HG02943 (cell line): ENCODE measurements at regions not wholly inside any gene's neighbourhood (a gene's known extent, or its start where the extent isn't known, plus 50 kb on each side); places are given as distances from the start of the nearest gene placed in this dataset.
"Not testable (repeated sequence)": the region's sequence is repeated elsewhere in the genome, so short reads cannot be mapped to it uniquely, and the experiment has no call there.

Experiments used
- ATAC-seq: cut with Tn5 transposase; IDR thresholded peaks from one replicate; pipeline ENCODE4 v1.9.1; 2021; ENCODE audit warnings: mild to moderate bottlenecking, low read depth, moderate library complexity; ENCODE audit not compliant: unreplicated experiment

DNA sequence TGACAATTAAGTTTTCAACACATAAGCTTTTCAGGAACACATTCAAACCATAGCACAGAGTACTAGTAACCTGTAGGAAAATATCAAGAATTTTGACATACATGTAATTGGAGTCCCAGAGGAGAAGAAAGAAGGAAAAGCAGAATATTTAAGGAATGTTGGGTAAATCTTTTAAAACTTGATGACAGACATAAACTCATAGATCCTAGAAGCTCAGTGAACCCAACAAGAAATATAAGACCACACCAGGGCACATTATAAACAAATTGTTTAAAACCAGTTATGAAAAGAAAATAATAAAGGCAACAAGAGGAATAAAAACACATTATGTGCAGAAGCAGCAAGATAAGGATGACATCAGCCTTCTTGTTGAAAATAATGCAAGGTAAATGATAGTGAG, 151.5 kb upstream of the ATXN1 start:
- no peak for ATAC-seq

DNA sequence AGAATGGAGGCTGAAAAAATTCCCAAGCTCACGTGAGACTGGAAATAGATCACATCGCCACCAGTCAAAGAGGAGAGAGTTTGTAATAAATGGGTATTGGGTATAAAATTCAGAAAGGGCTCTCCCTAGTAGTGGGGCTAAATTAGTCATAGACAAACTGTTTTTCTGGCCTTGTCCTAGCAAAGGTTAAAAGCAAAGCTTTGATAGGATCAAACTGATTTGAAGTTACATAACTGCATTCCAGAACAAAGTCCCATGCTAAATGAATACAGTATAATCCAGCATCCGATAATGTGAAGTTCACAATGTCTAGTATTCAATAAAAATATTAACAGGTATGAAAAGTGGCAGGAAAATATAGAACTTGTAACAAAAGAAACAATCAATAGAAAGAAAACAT, 149.8 kb upstream of the ATXN1 start:
- no peak for ATAC-seq

DNA sequence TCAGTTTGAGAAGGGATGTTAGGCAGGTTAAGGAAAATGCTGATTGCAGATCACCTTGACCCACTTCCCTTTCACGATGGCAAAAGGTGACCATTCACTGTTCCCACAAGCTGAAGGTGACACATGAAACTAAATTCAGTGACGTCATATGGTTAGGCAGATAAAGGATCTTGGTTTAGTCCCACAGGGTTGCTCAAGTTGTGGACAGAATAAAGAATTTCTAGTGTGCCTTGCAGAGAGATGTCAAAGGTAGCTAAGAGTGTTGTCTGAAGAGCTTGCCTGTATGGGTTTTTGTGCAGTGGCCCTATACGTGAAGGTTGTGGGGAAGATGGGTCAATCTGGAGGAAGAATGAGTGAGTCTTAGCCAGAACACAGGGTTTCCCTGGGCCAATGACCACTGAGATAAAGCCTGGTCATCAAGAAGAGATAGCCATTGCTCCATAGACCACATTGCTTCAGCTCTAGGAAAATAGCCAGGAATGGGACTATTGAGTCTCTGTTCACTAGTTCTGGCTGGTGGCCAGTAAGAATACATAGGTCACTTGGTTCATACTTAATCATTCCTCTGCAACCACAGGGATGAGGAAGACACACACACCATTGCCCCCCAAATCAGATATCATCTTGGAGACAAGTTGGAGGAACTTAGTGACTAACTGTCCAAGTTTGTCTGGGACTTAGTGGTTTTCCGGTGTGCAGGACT, 148.5 kb upstream of the ATXN1 start:
- no peak for ATAC-seq

DNA sequence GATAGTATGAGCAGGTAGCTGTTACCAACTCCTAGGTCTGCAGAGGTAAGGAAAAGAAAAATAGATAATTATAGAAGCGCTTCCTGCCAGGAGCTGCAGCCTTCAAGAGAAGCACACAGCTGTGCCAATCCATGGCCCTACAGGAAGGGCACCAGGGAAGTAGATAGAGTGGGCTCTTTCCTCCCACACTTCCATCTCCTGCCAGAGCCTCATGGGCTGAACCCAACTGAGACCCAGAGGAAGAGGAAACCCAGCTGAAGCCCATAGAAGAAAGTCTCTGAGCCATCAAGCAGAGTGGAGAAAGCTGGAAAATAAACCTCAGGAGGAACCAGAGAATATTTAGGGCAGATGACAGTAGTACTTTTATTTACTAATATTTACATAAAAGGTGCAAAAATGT, 146.7 kb upstream of the ATXN1 start:
- no peak for ATAC-seq

DNA sequence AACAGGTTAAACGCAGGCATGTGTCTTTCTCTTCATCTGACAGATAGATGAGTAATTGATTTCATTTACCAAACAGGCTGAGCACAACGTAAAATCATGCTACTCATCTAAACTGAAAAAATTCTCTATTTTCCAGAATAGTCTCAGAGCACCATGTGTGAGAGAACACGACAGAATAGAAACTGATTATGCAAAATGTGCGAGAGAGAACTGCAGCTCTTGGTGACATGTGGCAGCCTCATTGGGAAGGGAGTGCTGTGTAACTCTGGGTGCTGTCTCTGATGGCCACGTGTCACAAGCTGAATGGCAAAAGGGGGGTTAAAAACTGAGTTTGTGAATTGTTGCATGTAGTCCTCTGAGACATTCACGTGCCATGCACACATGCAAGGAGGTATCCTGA, 143.7 kb upstream of the ATXN1 start:
- no peak for ATAC-seq

DNA sequence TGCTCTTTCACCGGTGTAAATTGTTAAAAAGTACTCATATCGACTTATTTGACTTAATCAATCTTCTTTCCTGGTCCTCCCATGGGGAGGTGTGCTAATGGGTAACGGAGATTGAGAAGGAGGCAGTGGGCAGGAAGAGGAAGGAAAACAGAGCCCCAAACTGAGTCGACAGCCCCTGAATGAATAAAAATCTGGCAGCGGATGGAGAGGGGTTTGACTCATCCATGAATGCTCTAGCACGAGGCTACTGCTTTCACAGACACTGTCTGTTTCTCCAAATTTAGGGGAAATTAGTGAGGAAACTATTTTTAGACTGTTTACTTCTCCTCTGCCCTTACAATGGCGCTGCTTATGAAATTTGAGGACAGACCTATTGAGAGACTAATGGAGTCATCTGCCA, 142.2 kb upstream of the ATXN1 start:
- ATAC-seq: no peak

DNA sequence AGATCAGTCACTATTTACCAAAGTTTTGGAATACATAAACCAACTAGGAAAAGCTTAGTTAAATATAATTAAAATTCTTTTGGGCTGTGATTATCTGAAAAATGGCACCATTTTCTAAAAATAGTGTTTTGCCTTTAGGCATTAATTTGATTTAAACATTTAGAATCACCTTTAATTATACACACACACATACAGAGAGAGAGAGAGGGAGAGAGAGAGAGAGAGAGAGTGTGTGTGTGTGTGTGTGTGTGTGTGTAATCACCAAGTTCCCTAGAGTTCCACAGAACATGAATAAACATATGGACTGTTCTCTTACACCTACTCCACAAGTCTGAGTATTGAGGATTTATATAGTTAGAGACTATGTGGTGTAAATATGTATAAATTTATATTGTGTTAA, 141.2 kb upstream of the ATXN1 start:
- no peak for ATAC-seq

DNA sequence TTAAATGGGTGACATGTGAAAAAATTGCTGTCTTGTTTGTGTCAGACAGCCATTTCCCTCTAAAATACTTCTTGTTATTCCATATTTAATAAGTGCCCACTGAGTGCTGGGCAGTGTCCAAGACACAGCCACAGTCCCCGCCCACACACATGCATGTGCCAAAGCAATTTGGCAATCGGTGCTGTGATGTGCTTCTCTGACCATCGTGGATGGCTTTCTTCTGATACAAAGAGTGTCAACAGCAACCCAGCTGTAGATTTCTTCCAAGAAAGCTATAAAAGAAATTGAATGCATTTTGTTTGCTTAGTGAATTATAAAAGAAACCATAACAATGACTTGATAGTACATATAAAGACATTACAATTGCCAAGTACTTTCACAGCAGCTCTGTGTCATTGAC, 140.5 kb upstream of the ATXN1 start:
- no peak for ATAC-seq

DNA sequence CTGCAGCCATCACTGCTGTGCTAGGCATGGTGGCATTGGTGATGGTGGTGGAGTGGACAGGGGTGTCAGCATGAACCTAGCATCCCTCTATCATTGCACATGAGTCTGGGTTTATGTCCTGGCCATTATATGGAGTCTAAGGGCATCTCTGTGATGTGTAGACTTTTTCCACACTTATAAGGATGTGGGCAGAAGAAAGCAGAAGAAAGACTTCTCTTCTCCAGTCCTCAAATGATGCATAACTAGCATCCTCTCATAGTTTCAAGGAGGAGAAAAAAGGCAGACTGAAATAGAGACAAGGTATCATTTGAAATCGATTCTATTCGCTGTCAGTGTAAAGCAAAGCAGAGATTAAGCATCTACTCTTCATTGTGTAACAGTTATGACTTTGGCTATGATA, 140.0 kb upstream of the ATXN1 start:
- ATAC-seq: no peak

DNA sequence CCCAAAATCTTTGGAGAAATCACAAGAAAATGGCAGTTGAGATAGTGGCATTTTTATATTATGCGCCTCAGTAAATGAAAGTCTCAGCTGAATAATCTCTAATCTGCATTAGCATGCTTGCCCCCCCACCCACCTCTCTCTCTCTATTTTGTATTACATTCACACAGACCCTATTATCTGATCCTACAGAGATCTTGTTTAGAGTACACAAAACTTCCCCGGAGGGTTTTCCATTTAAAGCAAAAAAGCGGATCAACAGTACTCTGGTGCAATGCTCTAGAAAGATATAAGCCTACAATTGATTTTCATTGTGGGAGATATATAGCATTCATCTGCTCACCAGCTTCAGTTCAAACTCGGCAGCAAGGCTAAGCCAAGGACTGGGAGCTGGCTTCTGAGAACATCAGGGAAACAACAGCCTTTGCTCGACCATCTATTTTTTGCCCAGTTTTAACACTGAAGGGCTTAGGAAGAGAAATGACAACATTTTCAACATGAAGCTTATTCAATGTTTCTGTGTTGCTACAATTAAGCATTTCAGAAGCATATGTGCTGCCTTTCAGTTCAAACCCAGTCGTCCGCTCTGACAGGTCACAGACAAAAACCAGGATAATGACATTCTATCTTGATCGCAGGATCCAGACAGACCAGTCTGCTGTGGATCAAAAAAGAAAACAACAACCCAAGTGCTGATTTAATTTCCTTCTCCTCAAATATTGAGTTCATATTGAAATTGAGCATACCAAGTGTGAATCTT, 137.6 kb upstream of the ATXN1 start:
- no peak for ATAC-seq

DNA sequence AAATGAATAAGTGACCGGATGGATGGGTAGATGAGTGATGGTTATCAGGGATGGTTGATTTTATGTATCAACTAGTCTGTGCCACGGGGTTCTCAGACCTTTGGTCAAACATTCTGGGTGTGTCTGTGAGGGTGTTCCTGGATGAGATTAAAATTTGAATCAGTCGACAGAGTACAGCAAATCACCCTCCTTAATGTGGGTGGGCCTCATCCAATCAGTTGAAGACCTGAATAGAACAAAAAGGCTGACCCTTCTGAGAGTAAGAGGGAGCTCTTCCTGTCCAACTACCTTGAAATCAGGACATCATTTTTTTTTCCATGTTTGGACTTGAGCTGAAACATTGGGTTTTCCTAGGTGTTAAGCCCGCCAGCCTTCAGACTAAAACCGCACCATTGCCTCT, 136.4 kb upstream of the ATXN1 start:
- ATAC-seq: no peak

DNA sequence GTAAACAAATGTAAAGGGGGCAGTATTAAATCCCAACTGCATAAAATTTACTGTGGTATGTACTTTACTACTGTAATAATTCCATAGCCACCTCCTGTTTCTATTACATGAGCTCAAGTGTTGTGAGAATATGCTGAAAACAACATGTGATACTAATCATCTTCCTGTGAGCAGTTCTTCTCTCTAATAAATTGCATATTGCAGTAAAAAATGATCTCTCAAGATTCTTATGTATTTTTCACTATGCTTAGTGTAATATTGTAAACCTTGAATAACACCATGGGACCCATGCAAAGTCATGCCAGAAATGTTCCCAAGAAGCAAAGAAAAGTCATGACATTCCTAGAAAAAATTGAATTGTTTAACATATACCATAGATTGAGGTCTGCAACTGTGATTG, 133.0 kb upstream of the ATXN1 start:
- ATAC-seq: no peak

DNA sequence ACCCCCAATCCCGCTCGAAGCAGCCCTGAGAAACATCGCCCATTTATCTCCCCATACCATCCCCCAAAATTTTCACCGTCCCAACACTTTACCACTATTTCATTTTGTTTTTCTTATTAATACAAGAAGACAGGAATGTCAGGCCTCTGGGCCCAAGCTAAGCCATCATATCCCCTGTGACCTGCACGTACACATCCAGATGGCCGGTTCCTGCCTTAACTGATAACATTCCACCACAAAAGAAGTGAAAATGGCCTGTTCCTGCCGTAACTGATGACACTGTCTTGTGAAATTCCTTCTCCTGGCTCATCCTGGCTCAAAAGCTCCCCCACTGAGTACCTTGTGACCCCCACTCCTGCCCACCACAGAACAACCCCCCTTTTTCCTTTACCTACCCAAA, 129.8 kb upstream of the ATXN1 start:
- not testable (repeated sequence) for ATAC-seq

DNA sequence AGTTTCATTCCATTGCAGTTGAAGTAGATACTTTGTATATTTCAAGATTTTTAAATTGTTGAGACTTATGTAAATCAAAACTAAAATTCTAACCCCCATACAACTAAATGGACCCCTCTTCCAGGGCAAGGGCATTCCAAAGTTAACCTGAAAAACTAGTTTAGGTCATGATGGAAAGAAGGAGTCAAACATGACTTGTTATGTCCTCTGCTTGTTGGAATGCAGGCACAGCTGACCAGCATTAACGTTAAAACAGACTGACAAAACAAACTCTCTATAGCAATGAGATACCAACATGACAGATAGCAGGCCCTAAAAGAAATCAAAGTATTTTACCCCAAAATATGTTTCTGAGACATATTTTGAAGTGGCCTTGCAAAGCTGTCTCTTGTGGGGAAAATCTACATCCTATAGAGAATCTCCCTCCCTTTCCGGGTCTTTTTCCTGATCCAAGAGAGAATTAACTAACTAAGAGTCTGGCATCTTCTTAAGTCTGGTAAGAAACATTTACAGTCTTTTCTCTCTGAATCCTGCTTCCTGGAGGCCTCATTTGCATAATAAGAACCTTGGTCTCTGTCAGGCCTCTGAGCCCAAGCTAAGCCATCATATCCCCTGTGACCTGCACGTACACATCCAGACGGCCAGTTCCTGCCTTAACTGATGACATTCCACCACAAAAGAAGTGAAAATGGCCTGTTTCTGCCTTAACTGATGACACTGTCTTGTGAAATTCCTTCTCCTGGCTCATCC, 124.3 kb upstream of the ATXN1 start:
- ATAC-seq: no peak

DNA sequence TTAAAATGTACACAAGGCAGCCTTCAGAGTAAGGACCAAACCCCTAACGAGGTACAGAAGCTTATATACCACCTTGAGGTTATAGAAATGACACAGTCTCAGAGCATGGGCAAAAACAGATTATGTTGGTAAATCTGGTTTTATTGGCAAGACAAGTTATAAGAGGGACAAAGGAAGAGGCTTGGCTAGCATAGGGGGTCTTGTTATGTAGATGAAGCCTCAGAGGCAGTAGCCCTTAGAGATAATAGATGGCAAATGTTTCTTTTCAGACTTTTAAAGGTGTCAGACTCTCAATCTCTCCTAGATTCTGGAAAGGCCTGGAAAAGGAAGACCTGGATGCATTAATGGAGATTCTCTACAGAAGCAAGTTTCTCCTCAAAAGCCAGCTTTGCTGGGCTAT, 123.3 kb upstream of the ATXN1 start:
- ATAC-seq: no peak

DNA sequence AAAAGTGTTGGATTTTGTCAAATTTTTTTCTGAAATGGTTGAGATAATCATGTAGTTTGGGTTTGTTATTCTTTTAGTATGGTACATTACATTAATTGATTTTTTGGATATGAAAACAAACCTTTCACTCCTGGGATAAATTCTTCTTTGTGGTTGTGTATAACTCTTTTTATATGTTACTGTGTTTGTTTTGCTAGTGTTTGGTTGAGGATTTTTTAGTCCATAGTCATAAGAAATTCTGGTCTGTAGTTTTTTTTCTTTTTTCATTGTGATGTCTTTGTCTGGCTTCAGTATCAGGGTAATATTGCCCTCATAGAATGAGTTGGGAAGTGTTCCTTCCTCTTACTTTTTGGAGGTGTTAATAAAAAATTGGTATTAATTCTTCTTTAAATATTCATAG, 122.2 kb upstream of the ATXN1 start:
- ATAC-seq: no peak

DNA sequence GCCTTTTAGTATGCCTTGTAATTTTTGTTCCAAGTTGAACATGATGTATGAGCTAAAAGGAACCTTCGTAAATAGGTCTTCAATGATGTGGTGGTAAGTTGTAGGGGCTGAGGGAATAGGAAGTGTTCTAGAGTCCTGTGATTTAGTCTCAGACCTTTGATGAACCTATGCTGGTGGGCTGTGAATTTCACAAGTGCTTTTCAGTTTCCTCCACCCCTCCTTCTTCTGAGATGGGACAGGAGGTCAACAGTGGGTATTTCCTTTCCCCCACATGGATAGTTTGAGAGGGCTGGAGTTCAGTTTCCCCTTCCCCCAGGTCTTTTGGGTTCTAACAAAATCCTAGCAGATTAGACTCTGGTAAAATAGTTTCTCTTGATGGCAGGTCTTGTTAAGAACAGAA, 121.0 kb upstream of the ATXN1 start:
- no peak for ATAC-seq

DNA sequence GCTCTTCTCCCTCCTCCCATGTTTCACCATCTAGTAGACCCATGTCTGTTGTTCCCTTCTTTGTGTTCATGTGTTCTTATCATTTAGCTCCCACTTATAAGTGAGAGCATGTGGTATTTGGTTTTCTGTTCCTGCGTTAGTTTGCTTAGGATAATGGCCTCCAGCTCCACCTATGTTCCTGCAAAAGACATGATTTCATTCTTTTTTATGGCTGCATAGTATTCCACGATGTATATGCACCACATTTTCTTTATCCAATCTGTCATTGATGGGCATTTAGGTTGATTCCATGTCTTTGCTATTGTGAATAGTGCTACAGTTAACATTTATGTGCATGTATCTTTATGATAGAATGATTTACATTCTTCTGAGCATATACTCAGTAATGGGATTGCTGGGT, 115.6 kb upstream of the ATXN1 start:
- not testable (repeated sequence) for ATAC-seq

DNA sequence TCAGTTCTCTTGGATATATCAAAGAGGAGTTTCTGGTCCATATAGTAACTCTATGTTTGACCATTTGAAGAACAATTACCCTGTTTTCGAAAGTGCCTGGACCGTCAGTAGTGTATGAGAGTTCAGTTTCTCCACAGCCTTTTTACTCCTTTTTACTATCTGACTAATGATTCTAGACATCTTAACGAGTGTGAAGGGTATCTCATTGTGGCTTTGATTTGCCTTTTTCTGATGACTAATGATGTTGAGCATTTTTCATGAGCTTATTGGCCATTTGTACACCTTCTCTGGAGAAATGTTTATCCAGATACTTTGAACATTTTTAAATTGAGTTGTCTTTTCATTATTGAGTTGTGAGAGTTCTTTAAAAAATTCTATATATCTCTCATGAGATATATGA, 114.9 kb upstream of the ATXN1 start:
- no peak for ATAC-seq

DNA sequence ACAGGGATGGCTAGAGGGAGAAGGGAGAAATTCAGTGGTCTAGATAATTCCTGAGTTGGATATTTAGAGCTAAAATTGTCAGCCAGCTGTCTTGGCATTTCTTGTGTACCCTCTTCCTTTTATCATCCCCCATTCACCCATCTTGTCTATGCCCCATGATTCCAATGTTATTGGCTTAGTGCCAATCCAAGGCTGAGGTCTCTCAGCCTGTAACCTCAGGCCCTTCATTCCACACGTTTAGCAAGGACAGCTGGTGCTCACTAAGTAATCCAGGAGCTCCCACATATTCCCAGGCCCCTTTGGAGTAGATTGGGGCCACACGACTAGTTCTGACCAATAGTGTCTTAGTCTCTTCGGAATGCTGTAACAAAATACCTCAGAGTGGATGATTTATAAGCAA, 112.4 kb upstream of the ATXN1 start:
- no peak for ATAC-seq

DNA sequence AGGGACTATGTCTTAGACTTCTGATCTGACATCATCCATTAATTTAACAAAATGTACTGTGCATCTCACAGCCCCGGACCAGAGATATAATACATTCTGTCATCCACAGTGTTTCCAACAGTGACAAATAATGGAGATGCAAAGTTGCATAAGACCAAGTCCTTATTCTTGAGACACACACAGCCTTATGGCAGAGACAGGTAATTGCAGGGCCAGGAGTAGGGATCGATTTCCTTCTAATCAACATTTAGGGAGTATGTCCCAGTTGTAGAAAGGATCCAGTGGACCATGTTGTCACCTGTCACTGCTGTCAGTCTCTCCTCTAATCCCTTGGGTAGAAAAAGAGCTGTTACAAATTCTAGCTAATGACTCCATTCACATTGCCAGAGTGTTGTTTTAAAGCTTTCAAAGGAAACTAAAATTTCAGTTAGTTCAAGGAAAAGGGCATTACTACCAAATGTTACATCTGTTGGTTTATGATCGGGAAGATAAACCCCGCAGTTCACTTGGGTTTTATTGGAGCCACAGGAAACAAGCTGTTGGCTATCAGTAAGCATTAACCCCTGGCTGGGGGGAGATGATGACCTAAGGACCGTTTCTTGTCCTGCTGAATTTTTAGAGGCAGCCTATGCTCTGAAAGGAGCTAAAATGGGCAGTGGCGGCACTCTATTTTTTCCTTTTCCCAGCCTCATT, 111.4 kb upstream of the ATXN1 start:
- no peak for ATAC-seq
